D721Med (cell line): ENCODE measurements at regions not wholly inside any gene's neighbourhood (a gene's known extent, or its start where the extent isn't known, plus 50 kb on each side); places are given as distances from the start of the nearest gene placed in this dataset.
"Not testable (repeated sequence)": the region's sequence is repeated elsewhere in the genome, so short reads cannot be mapped to it uniquely, and the experiment has no call there.

Source experiments
- DNase-seq: peaks from one replicate; pipeline ENCODE4 v3.0.0; 2011; ENCODE audit warnings: low spot score; ENCODE audit not compliant: insufficient read length
- FAIRE-seq: peaks from 2 replicates; lab custom pipeline; 2011; peaks lifted over from hg19 to GRCh38; lab: Jason Lieb, UNC
- CTCF ChIP-seq: IDR thresholded peaks from 2 replicates; pipeline ENCODE4 v1.5.1; 2012; ENCODE audit warnings: mild to moderate bottlenecking, control low read depth; ENCODE audit not compliant: insufficient read depth; ENCODE audit errors: missing control alignments

DNA sequence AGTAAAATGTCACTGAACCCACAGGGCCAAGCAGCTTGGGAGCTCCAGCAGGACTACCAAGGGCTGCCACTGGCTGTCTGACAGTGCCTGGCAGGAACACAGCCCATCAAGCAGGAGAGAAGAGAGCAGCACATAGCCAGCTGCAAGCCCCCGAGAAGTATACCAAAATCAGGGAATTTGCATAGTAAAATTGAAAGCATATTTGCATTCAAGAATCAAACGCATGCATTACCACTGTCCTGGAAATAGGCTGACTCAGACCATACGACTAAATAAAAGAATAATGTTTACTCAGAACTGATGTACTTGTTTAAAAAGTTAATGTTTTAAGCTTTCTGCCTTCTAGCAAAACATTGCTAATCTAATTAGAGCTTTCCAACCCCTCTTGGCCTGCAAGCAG, 298.1 kb downstream of the TFAP2B start:
- DNase-seq: no peak
- no peak for TF ChIP-seq CTCF
- no peak for FAIRE-seq

GRCh38 chr6:51118792-51119191, 300.1 kb downstream of the TFAP2B start:
- FAIRE-seq (no peak), DNase-seq (no peak)
- TF ChIP-seq CTCF: no peak

DNA sequence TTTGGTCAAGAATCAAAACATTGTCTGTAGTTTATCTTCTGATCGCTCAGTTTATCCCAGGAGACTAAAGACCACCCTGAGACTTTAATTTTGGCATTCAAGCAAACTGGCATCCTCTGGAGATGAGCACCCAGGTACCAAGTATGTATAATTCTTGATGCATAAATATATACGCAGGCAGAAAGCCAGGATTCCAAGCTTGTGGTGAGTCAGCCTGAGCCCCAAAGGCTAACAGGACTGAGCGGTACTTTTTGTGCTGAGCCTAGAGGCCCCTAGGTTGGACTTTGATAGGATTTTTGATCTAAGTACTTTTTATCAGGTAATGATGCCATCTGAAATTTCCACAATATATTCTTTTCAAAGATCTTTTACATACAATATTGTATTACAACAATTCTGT, 301.3 kb downstream of the TFAP2B start:
- FAIRE-seq (no peak), DNase-seq (no peak)
- no peak for TF ChIP-seq CTCF

DNA sequence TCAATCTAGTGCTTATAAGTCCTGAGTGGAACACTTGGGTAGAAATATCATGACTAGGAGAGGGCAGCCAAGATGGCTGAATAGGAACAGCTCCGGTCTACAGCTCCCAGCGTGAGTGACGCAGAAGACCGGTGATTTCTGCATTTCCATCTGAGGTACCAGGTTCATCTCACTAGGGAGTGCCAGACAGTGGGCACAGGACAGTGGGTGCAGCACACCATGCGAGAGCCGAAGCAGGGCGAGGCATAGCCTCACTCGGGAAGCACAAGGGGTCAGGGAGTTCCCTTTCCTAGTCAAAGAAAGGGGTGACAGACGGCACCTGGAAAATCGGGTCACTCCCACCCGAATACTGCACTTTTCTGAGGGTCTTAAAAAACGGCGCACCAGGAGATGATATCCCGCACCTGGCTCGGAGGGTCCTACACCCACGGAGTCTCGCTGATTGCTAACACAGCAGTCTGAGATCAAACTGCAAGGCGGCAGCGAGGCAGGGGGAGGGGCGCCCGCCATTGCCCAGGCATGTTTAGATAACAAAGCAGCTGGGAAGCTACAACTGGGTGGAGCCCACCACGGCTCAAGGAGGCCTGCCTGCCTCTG, 302.8 kb downstream of the TFAP2B start:
- FAIRE-seq, DNase-seq: not testable (repeated sequence)

DNA sequence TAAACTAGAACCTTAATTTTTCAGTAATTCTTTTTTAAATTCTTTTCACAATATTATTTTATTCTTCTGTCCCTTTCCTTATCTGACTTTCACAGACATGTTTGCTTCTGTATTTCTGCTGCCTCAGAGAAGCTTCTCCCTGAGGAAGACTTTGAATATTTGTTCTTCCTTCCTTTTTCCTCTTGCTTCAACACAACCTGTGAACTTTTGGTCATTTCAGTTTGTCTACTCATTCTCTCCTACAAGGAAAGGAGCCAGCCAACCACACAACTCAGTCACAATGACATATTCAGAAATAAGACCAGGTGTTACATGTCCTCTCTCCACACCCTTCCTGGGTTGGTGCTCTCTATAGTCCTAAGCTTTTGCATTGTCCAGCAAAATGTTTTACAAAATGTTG, 310.4 kb downstream of the TFAP2B start:
- FAIRE-seq (no peak), DNase-seq (no peak)
- TF ChIP-seq CTCF: no peak

- FAIRE-seq: no peak
- no peak for TF ChIP-seq CTCF
- DNase-seq: no peak
Measured at GRCh38 chr6:51137777-51138176, 319.1 kb downstream of the TFAP2B start.

- no peak for DNase-seq
- FAIRE-seq: no peak
- no peak for TF ChIP-seq CTCF
Measured at GRCh38 chr6:51139950-51140385, 321.3 kb downstream of the TFAP2B start.

- DNase-seq: no peak
- no peak for FAIRE-seq
- TF ChIP-seq CTCF: no peak
Measured at GRCh38 chr6:51141080-51141479, 322.4 kb downstream of the TFAP2B start.
